Stomach smooth muscle (tissue), 2 donors: ENCODE measurements at regions not wholly inside any gene's neighbourhood (a gene's known extent, or its start where the extent isn't known, plus 50 kb on each side); places are given as distances from the start of the nearest gene placed in this dataset.

Source experiments
- H3K27ac ChIP-seq: one replicate; pipeline ENCODE4 v1.7.0; 2013; ENCODE audit warnings: mild to moderate bottlenecking, low read length, inconsistent platforms
- H3K27me3 ChIP-seq, 2 donors: one replicate each; pipeline ENCODE4 v1.7.0; 2013; ENCODE audit warnings: low read length in 2 of 2; ENCODE audit not compliant: insufficient read depth in 2 of 2, control insufficient read depth in 1 of 2
- H3K36me3 ChIP-seq, 2 donors: one replicate each; pipeline ENCODE4 v1.7.0; 2013; ENCODE audit warnings: low read length in 2 of 2; ENCODE audit not compliant: control insufficient read depth in 2 of 2, insufficient read depth in 2 of 2
- H3K4me1 ChIP-seq: one replicate; pipeline ENCODE4 v1.7.0; 2013; ENCODE audit warnings: low read length; ENCODE audit not compliant: control insufficient read depth, insufficient read depth
- H3K4me3 ChIP-seq, 2 donors: one replicate each; pipeline ENCODE4 v1.7.0; 2013; ENCODE audit warnings: low read length in 2 of 2
- H3K9ac ChIP-seq, 2 donors: one replicate each; pipeline ENCODE4 v1.7.0; 2013; ENCODE audit warnings: low read length in 2 of 2, mild to moderate bottlenecking in 1 of 2
- H3K9me3 ChIP-seq, 2 donors: one replicate each; pipeline ENCODE4 v1.7.0; 2013; ENCODE audit warnings: low read length in 2 of 2; ENCODE audit not compliant: control insufficient read depth in 2 of 2
- donor health status: healthy.
- donor health status: Pancreatic carcinoma.

GRCh38 chr2:21602789-21603188 lies 479.0 kb downstream of the TDRD15 start:
- no peaks in the 10 kb centered on the region for H3K36me3 ChIP-seq
- H3K9ac ChIP-seq = no peak overlapping the region
- H3K27ac ChIP-seq = no peak overlapping the region

DNA sequence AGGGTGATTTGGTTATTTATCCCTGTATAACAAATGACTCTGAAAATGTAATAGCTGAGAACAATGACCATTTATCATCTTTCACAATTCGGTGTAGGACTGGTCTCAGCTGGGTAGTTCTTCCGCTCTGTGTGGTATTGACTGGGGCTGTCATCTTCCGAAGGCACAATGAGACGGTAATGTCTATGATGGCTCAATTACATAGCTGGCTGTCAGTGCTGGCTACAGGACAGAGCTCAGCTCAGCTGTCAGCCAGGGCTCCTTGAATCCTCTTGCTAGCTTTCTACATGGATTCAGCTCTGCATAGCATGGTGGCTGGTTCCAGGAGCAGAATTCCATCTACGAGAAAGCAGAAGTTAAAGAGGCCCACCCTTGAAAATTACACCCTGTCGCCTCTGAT lies 483.8 kb downstream of the TDRD15 start:
- no peak overlapping the region for H3K9ac ChIP-seq
- no peak overlapping the region for H3K27ac ChIP-seq
- no peaks in the 10 kb centered on the region for H3K9me3 ChIP-seq

More at GRCh38 chr2:21602789-21603188, 479.0 kb downstream of the TDRD15 start:
- no peaks in the 10 kb centered on the region for H3K27me3 ChIP-seq
- no peak overlapping the region for H3K4me3 ChIP-seq
- no peaks in the 10 kb centered on the region for H3K4me1 ChIP-seq
- H3K9me3 ChIP-seq = peaks cover 0 to 2% of the 10 kb centered on the region in 2 donors

GRCh38 chr2:21610304-21610703 lies 486.5 kb downstream of the TDRD15 start:
- no peak overlapping the region for H3K4me3 ChIP-seq
- H3K27me3 ChIP-seq = no peaks in the 10 kb centered on the region
- H3K9me3 ChIP-seq = no peaks in the 10 kb centered on the region
- H3K9ac ChIP-seq = no peak overlapping the region
- no peaks in the 10 kb centered on the region for H3K4me1 ChIP-seq
- no peak overlapping the region for H3K27ac ChIP-seq
- H3K36me3 ChIP-seq = no peaks in the 10 kb centered on the region

More for the DNA sequence above, 483.8 kb downstream of the TDRD15 start:
- no peaks in the 10 kb centered on the region for H3K4me1 ChIP-seq
- no peak overlapping the region for H3K4me3 ChIP-seq
- no peaks in the 10 kb centered on the region for H3K36me3 ChIP-seq
- no peaks in the 10 kb centered on the region for H3K27me3 ChIP-seq

DNA sequence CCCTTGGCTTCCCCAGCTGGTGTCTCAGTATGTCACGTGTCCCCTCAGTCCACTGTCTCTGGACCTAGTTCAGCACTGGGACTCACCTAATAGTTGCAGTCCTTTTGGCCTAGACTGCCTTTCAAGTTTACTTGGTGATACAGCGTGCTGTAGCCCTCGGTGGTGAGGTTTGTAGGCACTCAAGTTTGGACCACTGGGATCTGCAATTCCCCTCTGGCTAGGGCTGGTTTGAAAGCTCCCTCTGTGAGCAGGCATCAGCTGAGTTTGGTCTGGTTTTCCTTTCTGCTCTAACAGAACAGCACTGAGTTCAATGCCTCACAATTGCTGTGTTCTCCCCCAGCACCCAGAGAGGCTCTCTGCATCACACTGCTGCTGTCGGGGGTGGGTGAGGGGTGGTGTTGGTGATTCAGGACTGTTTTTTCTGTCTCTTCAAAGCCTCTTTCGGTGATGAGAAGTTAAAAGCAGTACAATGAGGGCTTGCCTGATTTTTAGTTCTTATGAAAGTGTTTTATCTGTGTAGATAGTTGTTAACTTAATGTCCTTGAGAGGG lies 494.2 kb downstream of the TDRD15 start:
- Histone ChIP-seq H3K36me3 (no peaks in the 10 kb centered on the region), H3K9me3 (no peaks in the 10 kb centered on the region), H3K4me1 (no peaks in the 10 kb centered on the region), H3K9ac (no peak overlapping the region), H3K27me3 (no peaks in the 10 kb centered on the region), H3K4me3 (no peak overlapping the region), H3K27ac (no peak overlapping the region)

GRCh38 chr2:21620771-21621170 lies 497.0 kb downstream of the TDRD15 start:
- Histone ChIP-seq H3K9me3 (no peaks in the 10 kb centered on the region), H3K36me3 (no peaks in the 10 kb centered on the region), H3K4me1 (no peaks in the 10 kb centered on the region), H3K9ac (no peak overlapping the region), H3K4me3 (no peak overlapping the region), H3K27ac (no peak overlapping the region), H3K27me3 (no peaks in the 10 kb centered on the region)

GRCh38 chr2:21627938-21628337 lies 504.2 kb downstream of the TDRD15 start:
- Histone ChIP-seq H3K27ac (no peak overlapping the region), H3K36me3 (no peaks in the 10 kb centered on the region), H3K4me3 (no peak overlapping the region), H3K9ac (no peak overlapping the region), H3K9me3 (no peaks in the 10 kb centered on the region), H3K4me1 (no peaks in the 10 kb centered on the region), H3K27me3 (no peaks in the 10 kb centered on the region)

GRCh38 chr2:21633015-21633414 lies 509.2 kb downstream of the TDRD15 start:
- Histone ChIP-seq H3K36me3 (no peaks in the 10 kb centered on the region), H3K9me3 (no peaks in the 10 kb centered on the region), H3K4me3 (no peak overlapping the region), H3K27ac (no peak overlapping the region), H3K27me3 (peaks cover 0 to 2% of the 10 kb centered on the region in 2 donors), H3K9ac (no peak overlapping the region), H3K4me1 (no peaks in the 10 kb centered on the region)

DNA sequence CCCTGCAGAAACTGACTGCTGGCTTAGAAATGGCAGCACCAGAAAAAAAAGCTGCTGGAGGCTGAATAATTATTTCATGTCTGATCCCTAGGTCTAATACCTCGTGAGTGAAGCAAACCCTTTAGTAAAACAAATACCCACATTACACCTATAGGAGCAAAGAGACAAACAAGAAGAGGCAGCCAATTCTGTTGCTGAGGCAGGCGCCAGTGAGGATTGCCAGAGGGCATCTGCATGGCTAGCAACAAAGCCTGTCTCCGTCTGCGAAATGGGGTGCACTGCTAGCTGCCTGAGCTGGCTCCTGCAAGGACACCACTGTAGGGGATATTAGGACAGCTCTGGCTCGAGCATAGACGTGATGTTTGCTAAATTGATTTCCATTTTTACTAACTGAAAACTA lies 509.7 kb downstream of the TDRD15 start:
- Histone ChIP-seq H3K4me3 (no peak overlapping the region), H3K36me3 (no peaks in the 10 kb centered on the region), H3K9ac (no peak overlapping the region), H3K4me1 (no peaks in the 10 kb centered on the region), H3K9me3 (no peaks in the 10 kb centered on the region), H3K27me3 (peaks cover 0 to 2% of the 10 kb centered on the region in 2 donors), H3K27ac (no peak overlapping the region)

DNA sequence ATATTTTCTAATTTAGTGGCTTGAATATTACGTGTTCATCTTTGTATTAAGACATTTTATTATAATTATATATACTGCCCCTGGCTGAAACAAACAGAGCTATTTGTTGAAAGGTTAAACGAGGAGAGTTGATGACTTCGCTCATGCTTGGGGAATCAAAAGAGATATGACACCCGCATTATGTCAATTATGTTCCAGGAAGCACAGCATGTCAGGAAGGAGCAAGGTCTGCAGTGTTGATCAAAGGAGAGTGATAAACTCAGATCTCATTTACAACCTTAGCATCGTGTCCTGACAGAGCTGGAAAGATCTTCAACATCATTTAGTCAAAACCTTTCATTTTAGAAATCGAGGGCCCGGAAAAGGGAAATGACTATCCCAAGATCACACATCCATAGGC lies 510.1 kb downstream of the TDRD15 start:
- peaks cover 0 to 2% of the 10 kb centered on the region in 2 donors for H3K27me3 ChIP-seq
- H3K4me3 ChIP-seq = no peak overlapping the region
- no peaks in the 10 kb centered on the region for H3K36me3 ChIP-seq
- H3K9ac ChIP-seq = no peak overlapping the region
- H3K9me3 ChIP-seq = no peaks in the 10 kb centered on the region
- H3K4me1 ChIP-seq = no peaks in the 10 kb centered on the region
- no peak overlapping the region for H3K27ac ChIP-seq

DNA sequence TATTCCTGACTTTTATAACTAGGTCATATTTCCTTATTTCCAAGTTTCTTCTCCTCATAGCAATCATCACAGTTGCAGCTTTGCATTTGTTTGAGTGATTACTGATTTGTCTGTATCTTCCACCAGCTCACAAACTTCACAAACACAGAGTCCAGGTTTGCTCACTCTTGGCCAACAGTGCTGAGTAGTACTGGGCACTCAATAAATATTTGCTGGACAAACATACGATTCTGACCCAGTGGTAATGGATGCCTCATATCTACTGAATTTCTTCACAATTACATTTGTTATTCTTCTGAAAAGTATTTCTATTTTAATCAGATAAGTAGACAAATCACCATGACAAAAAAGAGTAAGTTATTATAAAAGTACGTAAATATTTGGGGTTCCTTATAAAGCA lies 516.3 kb downstream of the TDRD15 start:
- no peak overlapping the region for H3K4me3 ChIP-seq
- no peak overlapping the region for H3K27ac ChIP-seq
- H3K4me1 ChIP-seq = no peaks in the 10 kb centered on the region
- H3K9ac ChIP-seq = no peak overlapping the region
- H3K9me3 ChIP-seq = no peaks in the 10 kb centered on the region
- no peaks in the 10 kb centered on the region for H3K27me3 ChIP-seq
- no peaks in the 10 kb centered on the region for H3K36me3 ChIP-seq

DNA sequence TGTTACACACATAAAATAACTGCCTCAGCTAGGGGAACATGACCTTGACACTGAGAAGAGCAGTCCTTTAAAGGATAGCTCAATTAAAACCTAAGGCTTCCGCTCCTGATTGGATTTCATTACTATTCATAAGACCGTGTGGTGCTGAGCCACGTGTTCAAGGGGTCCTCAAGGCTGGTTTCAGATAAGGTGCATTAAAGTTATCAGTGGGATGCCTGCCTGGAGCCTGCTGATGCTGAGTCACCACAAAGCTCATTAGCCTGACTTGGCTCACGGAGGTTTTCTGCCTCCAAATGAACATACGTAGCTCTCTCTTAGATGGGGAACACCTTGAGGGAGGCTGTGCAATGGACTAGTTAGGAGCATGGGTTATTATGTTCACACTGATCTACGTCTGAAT lies 518.9 kb downstream of the TDRD15 start:
- no peaks in the 10 kb centered on the region for H3K36me3 ChIP-seq
- H3K9ac ChIP-seq = no peak overlapping the region
- no peak overlapping the region for H3K27ac ChIP-seq
- no peaks in the 10 kb centered on the region for H3K27me3 ChIP-seq
- no peak overlapping the region for H3K4me3 ChIP-seq
- no peaks in the 10 kb centered on the region for H3K4me1 ChIP-seq
- no peaks in the 10 kb centered on the region for H3K9me3 ChIP-seq
